ENCODE measurements at regions not wholly inside any gene's neighbourhood (a gene's known extent, or its start where the extent isn't known, plus 50 kb on each side); places are given as distances from the start of the nearest gene placed in this dataset.
"Not testable (repeated sequence)": the region's sequence is repeated elsewhere in the genome, so short reads cannot be mapped to it uniquely, and the experiment has no call there.

- H3K27ac Mint-ChIP-seq: no peak overlapping the region
- H3K4me3 Mint-ChIP-seq: no peak overlapping the region
- H3K4me1 Mint-ChIP-seq: peaks cover 3% of the 10 kb centered on the region
- no peaks in the 10 kb centered on the region for H3K36me3 Mint-ChIP-seq
- H3K9me3 Mint-ChIP-seq: no peaks in the 10 kb centered on the region
- TF ChIP-seq CTCF (IDR thresholded peaks at IDR 0.05; ENCODE audit: unreplicated experiment): no peak
- H3K27me3 Mint-ChIP-seq (ENCODE audit: low read depth): no peaks in the 10 kb centered on the region
- no peak for DNase-seq (ENCODE audit: low spot score in 2 of 2, unreplicated experiment in 2 of 2)
These were observed 119.3 kb upstream of the MDFIC start for GRCh38 chr7:114802632-114803031.

GRCh38 chr7:114806590-114807162, 115.2 kb upstream of the MDFIC start:
- H3K4me3 Mint-ChIP-seq: no peak overlapping the region
- no peak for TF ChIP-seq CTCF (IDR thresholded peaks at IDR 0.05; ENCODE audit: unreplicated experiment)
- no peak for DNase-seq (ENCODE audit: low spot score in 2 of 2, unreplicated experiment in 2 of 2)

GRCh38 chr7:114812570-114812969, 109.3 kb upstream of the MDFIC start:
- H3K4me3 Mint-ChIP-seq: no peak overlapping the region
- no peak for DNase-seq (ENCODE audit: low spot score in 2 of 2, unreplicated experiment in 2 of 2)
- H3K36me3 Mint-ChIP-seq: no peaks in the 10 kb centered on the region
- no peak for TF ChIP-seq CTCF (IDR thresholded peaks at IDR 0.05; ENCODE audit: unreplicated experiment)
- peaks cover 12% of the 10 kb centered on the region for H3K9me3 Mint-ChIP-seq
- no peaks in the 10 kb centered on the region for H3K27me3 Mint-ChIP-seq (ENCODE audit: low read depth)
- no peak overlapping the region for H3K27ac Mint-ChIP-seq
- peaks cover 12% of the 10 kb centered on the region for H3K4me1 Mint-ChIP-seq

More at GRCh38 chr7:114806590-114807162, 115.2 kb upstream of the MDFIC start:
- Mint-ChIP-seq H3K36me3 (no peaks in the 10 kb centered on the region), H3K9me3 (no peaks in the 10 kb centered on the region), H3K4me1 (peaks cover 7% of the 10 kb centered on the region), H3K27ac (no peak overlapping the region), H3K27me3 (ENCODE audit: low read depth) (no peaks in the 10 kb centered on the region)

GRCh38 chr7:114813624-114814023, 108.3 kb upstream of the MDFIC start:
- no peaks in the 10 kb centered on the region for H3K36me3 Mint-ChIP-seq
- H3K4me1 Mint-ChIP-seq: peaks cover 8% of the 10 kb centered on the region
- H3K4me3 Mint-ChIP-seq: no peak overlapping the region
- no peaks in the 10 kb centered on the region for H3K27me3 Mint-ChIP-seq (ENCODE audit: low read depth)
- H3K27ac Mint-ChIP-seq: no peak overlapping the region
- H3K9me3 Mint-ChIP-seq: peaks cover 12% of the 10 kb centered on the region
- DNase-seq (ENCODE audit: low spot score in 2 of 2, unreplicated experiment in 2 of 2): no peak
- TF ChIP-seq CTCF (IDR thresholded peaks at IDR 0.05; ENCODE audit: unreplicated experiment): no peak

- H3K36me3 Mint-ChIP-seq; H3K27ac Mint-ChIP-seq; H3K27me3 Mint-ChIP-seq (ENCODE audit: low read depth); H3K4me3 Mint-ChIP-seq; DNase-seq (ENCODE audit: low spot score in 2 of 2, unreplicated experiment in 2 of 2): not testable (repeated sequence)
- H3K9me3 Mint-ChIP-seq: peaks cover 12% of the 10 kb centered on the region
- peaks cover 32% of the 10 kb centered on the region for H3K4me1 Mint-ChIP-seq
These were observed 104.9 kb upstream of the MDFIC start for GRCh38 chr7:114817036-114817435.

GRCh38 chr7:114818501-114818900, 103.4 kb upstream of the MDFIC start:
- no peak overlapping the region for H3K4me3 Mint-ChIP-seq
- H3K36me3 Mint-ChIP-seq: no peaks in the 10 kb centered on the region
- H3K9me3 Mint-ChIP-seq: peaks cover 12% of the 10 kb centered on the region
- H3K27ac Mint-ChIP-seq: no peak overlapping the region
- DNase-seq (ENCODE audit: low spot score in 2 of 2, unreplicated experiment in 2 of 2): no peak
- H3K27me3 Mint-ChIP-seq (ENCODE audit: low read depth): no peaks in the 10 kb centered on the region
- H3K4me1 Mint-ChIP-seq: peaks cover 34% of the 10 kb centered on the region
- no peak for TF ChIP-seq CTCF (IDR thresholded peaks at IDR 0.05; ENCODE audit: unreplicated experiment)
